SU-DHL-6 (cell line): ENCODE measurements at regions not wholly inside any gene's neighbourhood (a gene's known extent, or its start where the extent isn't known, plus 50 kb on each side); places are given as distances from the start of the nearest gene placed in this dataset.

Experiments used
- H2AFZ ChIP-seq: fragments of 200-600 bp; sonication (generic); 2 replicates; pipeline ENCODE4 v1.6.1; 2014; ENCODE audit warnings: low read depth, mild to moderate bottlenecking, moderate library complexity, mixed read lengths, antibody characterized with exemption, low read length; ENCODE audit not compliant: severe bottlenecking
- H3F3A ChIP-seq: fragments of 200-600 bp; shearing (Covaris generic); 2 replicates; pipeline ENCODE4 v1.6.0; 2016; ENCODE audit warnings: antibody characterized with exemption, mild to moderate bottlenecking; ENCODE audit not compliant: insufficient read depth
- H3K27ac ChIP-seq: fragments of 200-600 bp; sonication (generic); 2 replicates; pipeline ENCODE4 v1.5.1; 2016; ENCODE audit warnings: low read depth, mild to moderate bottlenecking, low read length, moderate library complexity, mixed read lengths
- H3K27me3 ChIP-seq: fragments of 200-600 bp; sonication (generic), shearing (Covaris generic); 2 replicates; pipeline ENCODE4 v1.6.0; 2014; ENCODE audit warnings: mild to moderate bottlenecking, low read length
- H3K36me3 ChIP-seq: fragments of 200-600 bp; sonication (generic); 2 replicates; pipeline ENCODE4 v1.6.1; 2014; ENCODE audit warnings: mild to moderate bottlenecking, low read length, mixed read lengths
- H3K4me2 ChIP-seq: fragments of 300-600, 200-600 bp; shearing (Covaris generic), sonication (generic); 2 replicates; pipeline ENCODE4 v1.6.0; 2014; ENCODE audit warnings: low read length, low read depth, mild to moderate bottlenecking; ENCODE audit not compliant: poor library complexity, severe bottlenecking
- H3K4me3 ChIP-seq: fragments of 200-600 bp; sonication (generic); 2 replicates; pipeline ENCODE4 v1.5.1; 2014; ENCODE audit warnings: antibody characterized with exemption, low read length, mild to moderate bottlenecking, mixed read lengths; ENCODE audit not compliant: insufficient read depth, poor library complexity, severe bottlenecking
- H3K79me2 ChIP-seq: fragments of 200-600 bp; sonication (generic); 2 replicates; pipeline ENCODE4 v1.6.1; 2014; ENCODE audit warnings: mild to moderate bottlenecking, low read length, moderate library complexity; ENCODE audit not compliant: insufficient read depth
- H3K9ac ChIP-seq: fragments of 200-600 bp; sonication (generic); 2 replicates; pipeline ENCODE4 v1.7.0; 2014; ENCODE audit warnings: mild to moderate bottlenecking, low read length
- H3K9me2 ChIP-seq: fragments of 200-600 bp; sonication (generic); replicated peaks from 2 replicates; pipeline ENCODE4 v1.6.1; 2014; ENCODE audit warnings: low read length; ENCODE audit not compliant: insufficient read depth
- H3K9me3 ChIP-seq: fragments of 200-600 bp; sonication (generic); 2 replicates; pipeline ENCODE4 v1.6.1; 2014; ENCODE audit warnings: low read length, mixed read lengths; ENCODE audit not compliant: insufficient read depth
- H4K20me1 ChIP-seq: fragments of 200-600 bp; sonication (generic); 2 replicates; pipeline ENCODE4 v1.6.1; 2014; ENCODE audit warnings: low read depth, mild to moderate bottlenecking, antibody characterized with exemption, low read length, moderate library complexity, mixed read lengths
- CTCF ChIP-seq: fragments of 200-600 bp; sonication (generic); IDR thresholded peaks from one replicate; pipeline ENCODE4 v1.5.1; 2017; ENCODE audit warnings: antibody characterized with exemption, mild to moderate bottlenecking, low read length, moderate library complexity; ENCODE audit not compliant: insufficient read depth, poor library complexity, severe bottlenecking
- EZH2phosphoT487 ChIP-seq: fragments of 200-600 bp; sonication (generic), shearing (Covaris generic); conservative IDR thresholded peaks from 2 replicates; pipeline ENCODE4 v1.6.1; 2018; ENCODE audit warnings: mild to moderate bottlenecking, antibody characterized with exemption, low read length, moderate library complexity, mixed read lengths

DNA sequence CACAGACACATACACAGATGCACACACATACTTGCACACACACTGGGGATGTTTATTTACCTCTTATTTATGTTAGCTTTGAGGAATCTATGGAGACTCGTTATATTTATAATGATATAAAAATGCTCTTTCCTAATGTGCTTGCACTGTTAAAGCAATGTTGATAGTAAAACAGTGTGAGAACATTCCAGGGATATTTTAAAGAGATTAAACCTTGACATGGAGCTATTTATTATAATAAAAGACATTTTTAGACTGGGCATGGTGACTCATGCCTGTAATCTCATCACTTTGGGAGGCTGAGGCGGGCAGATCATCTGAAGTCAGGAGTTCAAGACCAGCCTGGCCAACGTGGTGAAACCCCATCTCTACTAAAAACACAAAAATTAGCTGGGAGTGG is 557.3 kb upstream of the ZNF804A start:
- Histone ChIP-seq H3F3A (no peaks in the 10 kb centered on the region), H3K4me3 (no peak overlapping the region), H3K4me2 (no peak overlapping the region), H3K9ac (no peak overlapping the region), H3K9me2 (no peaks in the 10 kb centered on the region), H3K27me3 (no peaks in the 10 kb centered on the region), H3K27ac (no peak overlapping the region), H2AFZ (no peak overlapping the region), H3K79me2 (no peaks in the 10 kb centered on the region), H4K20me1 (no peaks in the 10 kb centered on the region), H3K36me3 (no peaks in the 10 kb centered on the region), H3K9me3 (no peaks in the 10 kb centered on the region)
- no peak for TF ChIP-seq EZH2phosphoT487
- TF ChIP-seq CTCF, result no peak

DNA sequence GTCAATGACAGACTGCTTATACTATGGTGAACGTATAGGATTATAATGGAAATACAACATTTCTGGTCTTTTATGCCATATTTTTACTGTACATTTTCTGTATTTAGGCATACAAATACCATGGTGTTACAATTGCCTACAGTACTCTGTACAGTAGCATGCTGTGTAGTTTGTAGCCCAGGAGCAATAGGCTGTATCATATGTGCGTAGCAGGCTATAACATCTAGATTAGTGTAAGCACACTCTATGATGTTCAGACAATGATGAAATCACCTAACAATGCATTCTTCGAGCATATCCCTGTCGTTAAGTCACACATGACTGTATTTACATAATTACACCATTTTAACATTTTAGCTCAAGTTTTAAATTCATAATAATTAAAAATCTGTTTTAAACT is 556.6 kb upstream of the ZNF804A start:
- Histone ChIP-seq H2AFZ (no peak overlapping the region), H3K4me3 (no peak overlapping the region), H3K79me2 (no peaks in the 10 kb centered on the region), H3K9me3 (no peaks in the 10 kb centered on the region), H3K27ac (no peak overlapping the region), H3K9ac (no peak overlapping the region), H3K9me2 (no peaks in the 10 kb centered on the region), H3F3A (no peaks in the 10 kb centered on the region), H3K27me3 (no peaks in the 10 kb centered on the region), H3K4me2 (no peak overlapping the region), H3K36me3 (no peaks in the 10 kb centered on the region), H4K20me1 (no peaks in the 10 kb centered on the region)
- TF ChIP-seq EZH2phosphoT487 (no peak), CTCF (no peak)

DNA sequence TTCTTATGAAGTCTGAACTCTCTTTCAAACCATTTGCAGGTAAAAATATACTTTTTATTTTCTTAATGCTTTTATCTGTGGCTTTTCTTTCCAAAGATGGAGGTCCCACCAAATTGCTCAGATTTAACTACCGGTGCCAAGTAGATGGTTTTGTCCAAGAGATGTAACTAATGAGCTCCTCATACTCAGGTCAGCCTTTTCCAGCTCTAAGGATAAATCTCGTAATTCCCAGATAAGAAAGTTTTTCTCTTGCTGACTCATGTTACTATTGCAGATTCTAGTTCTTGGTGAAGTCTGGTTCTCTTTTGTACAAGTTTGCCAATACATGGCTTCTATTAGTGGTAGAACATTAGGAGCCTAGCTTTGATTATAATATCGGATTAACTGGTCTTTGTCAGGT is 550.8 kb upstream of the ZNF804A start:
- H2AFZ ChIP-seq, result no peak overlapping the region
- H3K27me3 ChIP-seq, result no peaks in the 10 kb centered on the region
- H3K79me2 ChIP-seq, result no peaks in the 10 kb centered on the region
- H3K4me2 ChIP-seq, result no peak overlapping the region
- no peaks in the 10 kb centered on the region for H4K20me1 ChIP-seq
- no peaks in the 10 kb centered on the region for H3F3A ChIP-seq
- no peaks in the 10 kb centered on the region for H3K36me3 ChIP-seq
- no peak for TF ChIP-seq EZH2phosphoT487
- no peak for TF ChIP-seq CTCF
- H3K27ac ChIP-seq, result no peak overlapping the region
- H3K9me3 ChIP-seq, result no peaks in the 10 kb centered on the region
- no peak overlapping the region for H3K9ac ChIP-seq
- no peaks in the 10 kb centered on the region for H3K9me2 ChIP-seq
- H3K4me3 ChIP-seq, result no peak overlapping the region

DNA sequence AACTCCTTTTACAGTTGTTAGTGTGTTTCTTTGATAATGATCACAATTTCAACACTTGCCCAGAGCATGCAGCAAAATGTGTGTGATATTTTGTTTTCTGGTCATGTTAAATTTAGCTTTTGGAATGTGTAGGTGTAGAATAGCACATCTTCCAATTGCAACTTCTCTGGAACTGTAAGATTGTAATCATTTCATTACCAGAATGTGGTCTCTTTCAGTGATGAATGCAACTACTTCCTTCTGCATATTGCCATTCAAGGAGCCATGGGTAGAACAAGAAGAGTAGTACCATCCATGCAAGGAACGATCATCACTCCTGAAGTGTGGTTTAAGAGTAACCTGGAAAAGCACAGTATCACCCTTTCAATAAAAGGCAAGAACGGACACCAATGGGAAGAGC is 548.8 kb upstream of the ZNF804A start:
- H3K27me3 ChIP-seq, result no peaks in the 10 kb centered on the region
- H3K9ac ChIP-seq, result no peak overlapping the region
- no peaks in the 10 kb centered on the region for H3K79me2 ChIP-seq
- no peaks in the 10 kb centered on the region for H3K9me2 ChIP-seq
- no peak overlapping the region for H3K27ac ChIP-seq
- no peak for TF ChIP-seq EZH2phosphoT487
- TF ChIP-seq CTCF, result no peak
- no peak overlapping the region for H2AFZ ChIP-seq
- no peaks in the 10 kb centered on the region for H3F3A ChIP-seq
- H3K36me3 ChIP-seq, result no peaks in the 10 kb centered on the region
- no peak overlapping the region for H3K4me3 ChIP-seq
- H3K9me3 ChIP-seq, result no peaks in the 10 kb centered on the region
- no peaks in the 10 kb centered on the region for H4K20me1 ChIP-seq
- no peak overlapping the region for H3K4me2 ChIP-seq
